Spleen (tissue), 11 donors: ENCODE measurements at regions not wholly inside any gene's neighbourhood (a gene's known extent, or its start where the extent isn't known, plus 50 kb on each side); places are given as distances from the start of the nearest gene placed in this dataset.

Experiments
- DNase-seq: peaks from one replicate; pipeline ENCODE4 v3.0.0-alpha.2; 2020
- H3K27ac ChIP-seq, 8 donors: fragments of 200-600 bp; sonication (generic) in 7 of 8; 1 replicate in 4 of 8; 2 replicates in 4 of 8; pipeline versions ENCODE4 v1.5.0 to v1.8.0; 2016 to 2021; ENCODE audit warnings: inconsistent platforms in 4 of 8, mild to moderate bottlenecking in 4 of 8, moderate library complexity in 1 of 8
- H3K27me3 ChIP-seq, 7 donors: fragments of 200-600 bp; sonication (generic) in 6 of 7; replicated peaks in 1 of 7; 1 replicate in 4 of 7; 2 replicates in 3 of 7; pipeline versions ENCODE4 v1.5.0 to v1.8.0; 2016 to 2021; ENCODE audit warnings: inconsistent platforms in 3 of 7, mild to moderate bottlenecking in 1 of 7
- H3K36me3 ChIP-seq, 6 donors: fragments of 200-600 bp; sonication (generic) in 5 of 6; 1 replicate in 4 of 6; 2 replicates in 2 of 6; pipeline versions ENCODE4 v1.5.0 to v1.8.0; 2016 to 2021; ENCODE audit warnings: inconsistent platforms in 2 of 6
- H3K4me1 ChIP-seq, 6 donors: fragments of 200-600 bp; sonication (generic) in 5 of 6; 1 replicate in 3 of 6; 2 replicates in 3 of 6; pipeline versions ENCODE4 v1.5.0 to v1.8.0; 2016 to 2021; ENCODE audit warnings: inconsistent platforms in 3 of 6
- H3K4me3 ChIP-seq, 8 donors: fragments of 200-600 bp; sonication (generic) in 7 of 8; 1 replicate in 4 of 8; 2 replicates in 4 of 8; pipeline versions ENCODE4 v1.5.0 to v1.8.0; 2016 to 2021; ENCODE audit warnings: inconsistent platforms in 4 of 8, mild to moderate bottlenecking in 4 of 8, moderate library complexity in 2 of 8
- H3K9me3 ChIP-seq, 8 donors: fragments of 200-600 bp; sonication (generic) in 7 of 8; 1 replicate in 4 of 8; 2 replicates in 4 of 8; pipeline versions ENCODE4 v1.5.0 to v1.8.0; 2016 to 2021; ENCODE audit warnings: inconsistent platforms in 4 of 8
- CTCF ChIP-seq, 11 experiments: fragments of 200-600 bp in 7 of 11; fragments of 450-650 bp in 4 of 11; sonication (generic) in 4 of 11; IDR thresholded peaks in 8 of 11; conservative IDR thresholded peaks in 3 of 11; 1 replicate in 7 of 11; 2 replicates in 4 of 11; pipeline versions ENCODE4 v1.4.0 to v1.8.0; 2016 to 2021; ENCODE audit warnings: antibody characterized with exemption in 11 of 11, inconsistent platforms in 4 of 11, mild to moderate bottlenecking in 1 of 11
- POLR2A ChIP-seq, 3 donors: fragments of 450-650 bp; IDR thresholded peaks; one replicate each; pipeline ENCODE4 v1.5.1; 2017; ENCODE audit warnings: antibody characterized with exemption in 3 of 3, mild to moderate bottlenecking in 1 of 3
- POLR2AphosphoS5 ChIP-seq, 3 donors: sonication (generic); formaldehyde crosslinking; IDR thresholded peaks; one replicate each; pipeline ENCODE4 v1.5.1; 2017; ENCODE audit warnings: antibody characterized with exemption in 3 of 3
- WGBS, 5 donors: extraction: QIAGEN DNeasy Blood & Tissue Kit in 3 of 5; methylation state at CpG; one replicate each; pipeline versions ENCODE4 v1.1.5 to v1.1.7; 2013 to 2018; 5-methylcytosine and 5-hydroxymethylcytosine counted together
- intact Hi-C: fragments of 100-400 bp; cut with DNase I; formaldehyde crosslinking; loops from one replicate; pipeline ENCODE4 v1.15.0; 2023; ENCODE audit warnings: low total_unique reads
- donor health status: healthy with polysubstance abuse.
- donor health status: DM: no; HTN: no; CAD: no; lungs with moderate emphysema.
- donor health status: DM: no; HTN: no; CAD: no.
- donor health status: Bipolar disorder and iron deficiency.
- donor health status: healthy.
- donor health status: DM: no; HTN: no; CAD: no.
- donor health status: DM: yes; HTN: yes; CAD: no.

GRCh38 chr9:104256696-104257062 is 162.6 kb downstream of the SMC2 start:
- intact Hi-C loops = no loop called here
- H3K4me3 ChIP-seq = no peak overlapping the region
- H3K36me3 ChIP-seq = no peaks in the 10 kb centered on the region
- no peaks in the 10 kb centered on the region for H3K27me3 ChIP-seq
- TF ChIP-seq POLR2AphosphoS5 (IDR thresholded peaks at IDR 0.05) = no peak
- TF ChIP-seq POLR2A (IDR thresholded peaks at IDR 0.05) = no peak
- no peak for TF ChIP-seq CTCF (IDR thresholded peaks at IDR 0.05 in 8 of 11, conservative IDR thresholded peaks at IDR 0.05 in 3 of 11)
- H3K4me1 ChIP-seq = no peaks in the 10 kb centered on the region
- peaks cover 0 to 26% (median 17%) of the 10 kb centered on the region in 8 donors for H3K9me3 ChIP-seq
- DNase-seq = no peak
- no peak overlapping the region for H3K27ac ChIP-seq

GRCh38 chr9:104258296-104259011 is 164.3 kb downstream of the SMC2 start:
- Histone ChIP-seq H3K27ac (no peak overlapping the region), H3K4me3 (no peak overlapping the region), H3K4me1 (no peaks in the 10 kb centered on the region), H3K9me3 (peaks cover 0 to 17% (median 3%) of the 10 kb centered on the region in 8 donors), H3K36me3 (no peaks in the 10 kb centered on the region), H3K27me3 (no peaks in the 10 kb centered on the region)
- DNase-seq = no peak
- TF ChIP-seq CTCF (IDR thresholded peaks at IDR 0.05 in 8 of 11, conservative IDR thresholded peaks at IDR 0.05 in 3 of 11) = no peak
- TF ChIP-seq POLR2AphosphoS5 (IDR thresholded peaks at IDR 0.05) = no peak
- no peak for TF ChIP-seq POLR2A (IDR thresholded peaks at IDR 0.05)
- WGBS, 5 donors = 15 to 21% (median 17%) methylated on average over 10 of the region's 10 CpGs
- intact Hi-C loops = no loop called here

GRCh38 chr9:104260004-104260403 is 165.9 kb downstream of the SMC2 start:
- Histone ChIP-seq H3K27me3 (no peaks in the 10 kb centered on the region), H3K27ac (no peak overlapping the region), H3K36me3 (no peaks in the 10 kb centered on the region), H3K9me3 (peaks cover 0 to 8% (median 1%) of the 10 kb centered on the region in 8 donors), H3K4me3 (no peak overlapping the region), H3K4me1 (no peaks in the 10 kb centered on the region)
- 50 to 65% (median 56%) methylated on average over 3 of the region's 3 CpGs for WGBS, 5 donors
- intact Hi-C loops = no loop called here
- DNase-seq = no peak
- no peak for TF ChIP-seq POLR2AphosphoS5 (IDR thresholded peaks at IDR 0.05)
- TF ChIP-seq CTCF (IDR thresholded peaks at IDR 0.05 in 8 of 11, conservative IDR thresholded peaks at IDR 0.05 in 3 of 11) = no peak
- TF ChIP-seq POLR2A (IDR thresholded peaks at IDR 0.05) = no peak

GRCh38 chr9:104263942-104264341 is 169.8 kb downstream of the SMC2 start:
- H3K27me3 ChIP-seq = no peaks in the 10 kb centered on the region
- no peaks in the 10 kb centered on the region for H3K4me1 ChIP-seq
- peaks cover 0 to 2% (median 0%) of the 10 kb centered on the region in 8 donors for H3K9me3 ChIP-seq
- DNase-seq = no peak
- H3K4me3 ChIP-seq = no peak overlapping the region
- H3K27ac ChIP-seq = no peak overlapping the region
- TF ChIP-seq POLR2A (IDR thresholded peaks at IDR 0.05) (no peak), CTCF (IDR thresholded peaks at IDR 0.05 in 8 of 11, conservative IDR thresholded peaks at IDR 0.05 in 3 of 11) (no peak), POLR2AphosphoS5 (IDR thresholded peaks at IDR 0.05) (no peak)
- intact Hi-C loops = no loop called here
- 69 to 89% (median 80%) methylated on average over 2 of the region's 2 CpGs for WGBS, 5 donors
- H3K36me3 ChIP-seq = no peaks in the 10 kb centered on the region
